ENCODE measurements at regions not wholly inside any gene's neighbourhood (a gene's known extent, or its start where the extent isn't known, plus 50 kb on each side); places are given as distances from the start of the nearest gene placed in this dataset.

GRCh38 chr13:76790980-76791819 is 95.0 kb downstream of the KCTD12 start:
- no peak overlapping the region for H2AFZ ChIP-seq (ENCODE audit: insufficient read depth, low read length, poor library complexity)
- H2BK120ac ChIP-seq (ENCODE audit: insufficient read depth, low read length, poor library complexity): no peak overlapping the region
- no peaks in the 10 kb centered on the region for H3K79me1 ChIP-seq (ENCODE audit: low read length)
- H2AK5ac ChIP-seq (ENCODE audit: low read length): no peak overlapping the region
- peak in 1 of 2 donors; percentile 7 for DNase-seq
- H3K14ac ChIP-seq (ENCODE audit: low read length): no peak overlapping the region
- H3K9me3 ChIP-seq (ENCODE audit: insufficient read depth, low read depth, low read length): no peaks in the 10 kb centered on the region
- no peak overlapping the region for H2BK5ac ChIP-seq (ENCODE audit: low read depth, low read length, poor library complexity)
- no peak overlapping the region for H3K4me3 ChIP-seq (ENCODE audit: low read depth, low read length)
- peaks cover 2 to 3% of the 10 kb centered on the region in 2 experiments for H3K4me1 ChIP-seq (ENCODE audit: control insufficient read depth in 1 of 2, insufficient read depth in 2 of 2, low read length in 2 of 2)
- H3K79me2 ChIP-seq (ENCODE audit: control insufficient read depth, insufficient read depth, low read length, poor library complexity): no peaks in the 10 kb centered on the region
- no peak overlapping the region for H4K8ac ChIP-seq (ENCODE audit: low read depth, low read length)
- H3K4ac ChIP-seq (ENCODE audit: low read depth, low read length): no peak overlapping the region
- no peak overlapping the region for H3K27ac ChIP-seq (ENCODE audit: low read depth, low read length)
- no peak overlapping the region for H4K91ac ChIP-seq (ENCODE audit: low read depth, low read length)
- H4K12ac ChIP-seq (ENCODE audit: low read depth, low read length): no peak overlapping the region
- H3K27me3 ChIP-seq (ENCODE audit: insufficient read depth, low read length): no peaks in the 10 kb centered on the region
- no peaks in the 10 kb centered on the region for H3K36me3 ChIP-seq (ENCODE audit: control insufficient read depth in 1 of 2, insufficient read depth in 2 of 2, low read length in 2 of 2)
- H3K9ac ChIP-seq (ENCODE audit: low read length): no peak overlapping the region
- no peak overlapping the region for H3K4me2 ChIP-seq (ENCODE audit: low read length)
- H2BK12ac ChIP-seq (ENCODE audit: low read length): peak overlapping the region; percentile 23
- H3K18ac ChIP-seq (ENCODE audit: low read length): no peak overlapping the region
- no CpG with 5 or more reads among the region's 10 CpGs for WGBS (ENCODE audit: extremely low coverage, insufficient coverage, insufficient read length)
- H3K23ac ChIP-seq (ENCODE audit: low read length): no peak overlapping the region

DNA sequence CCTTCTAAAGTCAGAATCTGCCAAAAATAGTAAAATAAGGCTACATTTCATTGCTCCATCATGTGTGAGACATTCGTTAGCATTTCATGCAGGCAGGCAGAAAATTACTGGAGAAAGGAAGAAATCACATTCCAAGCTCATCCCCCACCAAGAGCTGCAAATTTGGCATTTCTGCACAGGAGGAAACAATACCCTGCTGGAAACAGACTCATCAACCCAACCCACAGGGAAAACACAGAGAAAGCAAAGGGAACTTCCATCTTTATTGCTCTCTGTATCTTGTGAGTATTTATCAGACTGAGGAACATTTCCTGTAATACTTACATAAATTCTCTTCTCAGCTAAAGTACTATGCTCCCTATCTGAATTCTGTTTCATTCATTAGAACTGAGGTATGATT is 95.7 kb downstream of the KCTD12 start:
- H3K36me3 ChIP-seq (ENCODE audit: control insufficient read depth in 1 of 2, insufficient read depth in 2 of 2, low read length in 2 of 2): no peaks in the 10 kb centered on the region
- no peaks in the 10 kb centered on the region for H3K9me3 ChIP-seq (ENCODE audit: insufficient read depth, low read depth, low read length)
- H2AK5ac ChIP-seq (ENCODE audit: low read length): no peak overlapping the region
- H3K4ac ChIP-seq (ENCODE audit: low read depth, low read length): no peak overlapping the region
- no peak overlapping the region for H2BK5ac ChIP-seq (ENCODE audit: low read depth, low read length, poor library complexity)
- H2AFZ ChIP-seq (ENCODE audit: insufficient read depth, low read length, poor library complexity): no peak overlapping the region
- no peak overlapping the region for H3K4me3 ChIP-seq (ENCODE audit: low read depth, low read length)
- H3K23ac ChIP-seq (ENCODE audit: low read length): no peak overlapping the region
- H3K14ac ChIP-seq (ENCODE audit: low read length): no peak overlapping the region
- no peak overlapping the region for H3K9ac ChIP-seq (ENCODE audit: low read length)
- no peak overlapping the region for H2BK120ac ChIP-seq (ENCODE audit: insufficient read depth, low read length, poor library complexity)
- no peaks in the 10 kb centered on the region for H3K79me2 ChIP-seq (ENCODE audit: control insufficient read depth, insufficient read depth, low read length, poor library complexity)
- no peak overlapping the region for H3K4me2 ChIP-seq (ENCODE audit: low read length)
- H3K27me3 ChIP-seq (ENCODE audit: insufficient read depth, low read length): no peaks in the 10 kb centered on the region
- no peak overlapping the region for H3K18ac ChIP-seq (ENCODE audit: low read length)
- H3K79me1 ChIP-seq (ENCODE audit: low read length): no peaks in the 10 kb centered on the region
- no CpG with 5 or more reads among the region's 1 CpG for whole genome bisulfite sequencing (ENCODE audit: extremely low coverage, insufficient coverage, insufficient read length)
- DNase-seq: no peak
- H4K8ac ChIP-seq (ENCODE audit: low read depth, low read length): no peak overlapping the region
- H4K12ac ChIP-seq (ENCODE audit: low read depth, low read length): no peak overlapping the region
- peaks cover 2 to 3% of the 10 kb centered on the region in 2 experiments for H3K4me1 ChIP-seq (ENCODE audit: control insufficient read depth in 1 of 2, insufficient read depth in 2 of 2, low read length in 2 of 2)
- no peak overlapping the region for H4K91ac ChIP-seq (ENCODE audit: low read depth, low read length)
- no peak overlapping the region for H2BK12ac ChIP-seq (ENCODE audit: low read length)
- H3K27ac ChIP-seq (ENCODE audit: low read depth, low read length): no peak overlapping the region

- Histone ChIP-seq H2AFZ (ENCODE audit: insufficient read depth, low read length, poor library complexity) (no peak overlapping the region), H3K79me2 (ENCODE audit: control insufficient read depth, insufficient read depth, low read length, poor library complexity) (no peaks in the 10 kb centered on the region), H3K27ac (ENCODE audit: low read depth, low read length) (no peak overlapping the region), H3K9ac (ENCODE audit: low read length) (no peak overlapping the region), H4K91ac (ENCODE audit: low read depth, low read length) (no peak overlapping the region), H3K14ac (ENCODE audit: low read length) (no peak overlapping the region), H3K79me1 (ENCODE audit: low read length) (no peaks in the 10 kb centered on the region), H3K4me3 (ENCODE audit: low read depth, low read length) (no peak overlapping the region), H2BK5ac (ENCODE audit: low read depth, low read length, poor library complexity) (no peak overlapping the region), H3K4me2 (ENCODE audit: low read length) (no peak overlapping the region), H2AK5ac (ENCODE audit: low read length) (no peak overlapping the region), H2BK12ac (ENCODE audit: low read length) (no peak overlapping the region), H3K36me3 (ENCODE audit: control insufficient read depth in 1 of 2, insufficient read depth in 2 of 2, low read length in 2 of 2) (no peaks in the 10 kb centered on the region), H2BK120ac (ENCODE audit: insufficient read depth, low read length, poor library complexity) (no peak overlapping the region), H3K4me1 (ENCODE audit: control insufficient read depth in 1 of 2, insufficient read depth in 2 of 2, low read length in 2 of 2) (no peaks in the 10 kb centered on the region), H3K27me3 (ENCODE audit: insufficient read depth, low read length) (no peaks in the 10 kb centered on the region), H3K23ac (ENCODE audit: low read length) (no peak overlapping the region), H3K4ac (ENCODE audit: low read depth, low read length) (no peak overlapping the region), H4K12ac (ENCODE audit: low read depth, low read length) (no peak overlapping the region), H3K9me3 (ENCODE audit: insufficient read depth, low read depth, low read length) (no peaks in the 10 kb centered on the region), H3K18ac (ENCODE audit: low read length) (no peak overlapping the region), H4K8ac (ENCODE audit: low read depth, low read length) (no peak overlapping the region)
- WGBS (ENCODE audit: extremely low coverage, insufficient coverage, insufficient read length): no CpG with 5 or more reads among the region's 3 CpGs
- no peak for DNase-seq
Measured at GRCh38 chr13:76783798-76784197, 102.4 kb downstream of the KCTD12 start.

DNA sequence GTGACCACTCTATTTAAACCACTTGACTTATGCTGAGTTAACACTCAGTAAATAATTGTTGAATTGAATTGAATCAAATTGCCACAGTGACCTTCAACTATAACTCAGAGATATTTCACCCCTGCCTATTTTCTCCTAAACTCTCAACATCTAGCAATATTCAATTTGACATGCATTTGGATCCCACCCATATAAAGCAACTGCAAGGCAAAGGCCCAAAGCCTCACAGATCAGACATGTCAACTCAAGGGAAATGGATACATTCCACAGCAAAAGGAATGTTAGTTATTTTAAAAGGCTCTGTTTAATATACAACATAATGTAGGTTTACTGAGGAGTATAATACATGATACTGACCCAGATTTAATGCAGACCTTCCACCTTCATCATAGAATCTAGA is 107.4 kb downstream of the KCTD12 start:
- no peaks in the 10 kb centered on the region for H3K36me3 ChIP-seq (ENCODE audit: control insufficient read depth in 1 of 2, insufficient read depth in 2 of 2, low read length in 2 of 2)
- no peak overlapping the region for H4K91ac ChIP-seq (ENCODE audit: low read depth, low read length)
- no peak overlapping the region for H3K9ac ChIP-seq (ENCODE audit: low read length)
- no peak overlapping the region for H3K4me2 ChIP-seq (ENCODE audit: low read length)
- H3K4ac ChIP-seq (ENCODE audit: low read depth, low read length): no peak overlapping the region
- no peak for DNase-seq
- H4K12ac ChIP-seq (ENCODE audit: low read depth, low read length): no peak overlapping the region
- H3K4me1 ChIP-seq (ENCODE audit: control insufficient read depth in 1 of 2, insufficient read depth in 2 of 2, low read length in 2 of 2): no peaks in the 10 kb centered on the region
- no peaks in the 10 kb centered on the region for H3K79me1 ChIP-seq (ENCODE audit: low read length)
- H3K18ac ChIP-seq (ENCODE audit: low read length): no peak overlapping the region
- no peaks in the 10 kb centered on the region for H3K79me2 ChIP-seq (ENCODE audit: control insufficient read depth, insufficient read depth, low read length, poor library complexity)
- no peak overlapping the region for H2BK5ac ChIP-seq (ENCODE audit: low read depth, low read length, poor library complexity)
- H2AK5ac ChIP-seq (ENCODE audit: low read length): no peak overlapping the region
- no peak overlapping the region for H3K14ac ChIP-seq (ENCODE audit: low read length)
- no peak overlapping the region for H2AFZ ChIP-seq (ENCODE audit: insufficient read depth, low read length, poor library complexity)
- H3K23ac ChIP-seq (ENCODE audit: low read length): no peak overlapping the region
- no peak overlapping the region for H4K8ac ChIP-seq (ENCODE audit: low read depth, low read length)
- H3K27me3 ChIP-seq (ENCODE audit: insufficient read depth, low read length): no peaks in the 10 kb centered on the region
- H2BK120ac ChIP-seq (ENCODE audit: insufficient read depth, low read length, poor library complexity): peak overlapping the region; percentile 33
- H3K27ac ChIP-seq (ENCODE audit: low read depth, low read length): no peak overlapping the region
- H2BK12ac ChIP-seq (ENCODE audit: low read length): no peak overlapping the region
- H3K4me3 ChIP-seq (ENCODE audit: low read depth, low read length): no peak overlapping the region
- no peaks in the 10 kb centered on the region for H3K9me3 ChIP-seq (ENCODE audit: insufficient read depth, low read depth, low read length)

Data from trophoblast cell (in vitro differentiated cells and primary cell).